Naive B cell (primary cell): ENCODE measurements at regions not wholly inside any gene's neighbourhood (a gene's known extent, or its start where the extent isn't known, plus 50 kb on each side); places are given as distances from the start of the nearest gene placed in this dataset.

Source experiments
- ATAC-seq, 2 donors: fragments of 150-1000 bp; cut with Tn5 transposase; 2 replicates each; pipeline ENCODE4 v1.10.0; 2021; ENCODE audit warnings: low read depth in 2 of 2, mild to moderate bottlenecking in 2 of 2, moderate library complexity in 2 of 2
- DNase-seq: peaks from one replicate; pipeline ENCODE4 v3.0.0; 2022
- H3K27ac Mint-ChIP-seq, 6 donors: one replicate each; pipeline ENCODE4 v1.8.0; 2020 to 2022; ENCODE audit warnings: mild to moderate bottlenecking in 6 of 6, mixed read lengths in 6 of 6, moderate library complexity in 5 of 6, inconsistent platforms in 2 of 6
- H3K27me3 Mint-ChIP-seq, 3 donors: one replicate each; pipeline ENCODE4 v1.8.0; 2021 to 2022; ENCODE audit warnings: mixed read lengths in 3 of 3, mild to moderate bottlenecking in 1 of 3
- H3K36me3 Mint-ChIP-seq, 2 donors: one replicate each; pipeline ENCODE4 v1.8.0; 2020 to 2022; ENCODE audit warnings: mixed read lengths in 2 of 2, inconsistent platforms in 1 of 2, mild to moderate bottlenecking in 1 of 2
- H3K4me1 Mint-ChIP-seq, 3 donors: one replicate each; pipeline ENCODE4 v1.8.0; 2020 to 2022; ENCODE audit warnings: mixed read lengths in 3 of 3, inconsistent platforms in 1 of 3, mild to moderate bottlenecking in 1 of 3, moderate library complexity in 1 of 3
- H3K4me3 Mint-ChIP-seq, 8 donors: one replicate each; pipeline ENCODE4 v1.8.0; 2020 to 2022; ENCODE audit warnings: mild to moderate bottlenecking in 8 of 8, mixed read lengths in 8 of 8, moderate library complexity in 8 of 8, inconsistent platforms in 2 of 8
- H3K9me3 Mint-ChIP-seq, 7 donors: one replicate each; pipeline ENCODE4 v1.8.0; 2020 to 2022; ENCODE audit warnings: mixed read lengths in 7 of 7, mild to moderate bottlenecking in 5 of 7, inconsistent platforms in 2 of 7, moderate library complexity in 1 of 7

- H3K27me3 Mint-ChIP-seq, result no peaks in the 10 kb centered on the region
- ATAC-seq, result no peak
- H3K4me3 Mint-ChIP-seq, result no peak overlapping the region
- H3K4me1 Mint-ChIP-seq, result no peaks in the 10 kb centered on the region
- no peaks in the 10 kb centered on the region for H3K36me3 Mint-ChIP-seq
- no peak overlapping the region for H3K27ac Mint-ChIP-seq
- peaks cover 0 to 14% (median 0%) of the 10 kb centered on the region in 7 donors for H3K9me3 Mint-ChIP-seq
- DNase-seq, result no peak
Measured at GRCh38 chr12:88662093-88662492, 81.8 kb upstream of the KITLG start.

GRCh38 chr12:88658009-88658408 lies 77.7 kb upstream of the KITLG start:
- ATAC-seq, result no peak
- Mint-ChIP-seq H3K27me3 (no peaks in the 10 kb centered on the region), H3K27ac (no peak overlapping the region)

GRCh38 chr12:88650715-88651114 lies 70.4 kb upstream of the KITLG start:
- no peaks in the 10 kb centered on the region for H3K27me3 Mint-ChIP-seq
- ATAC-seq (no peak), DNase-seq (no peak)
- H3K4me3 Mint-ChIP-seq, result no peak overlapping the region
- H3K27ac Mint-ChIP-seq, result no peak overlapping the region
- no peaks in the 10 kb centered on the region for H3K4me1 Mint-ChIP-seq
- peaks cover 0 to 2% (median 0%) of the 10 kb centered on the region in 7 donors for H3K9me3 Mint-ChIP-seq
- H3K36me3 Mint-ChIP-seq, result no peaks in the 10 kb centered on the region

More at GRCh38 chr12:88658009-88658408, 77.7 kb upstream of the KITLG start:
- DNase-seq, result no peak
- no peaks in the 10 kb centered on the region for H3K4me1 Mint-ChIP-seq
- H3K36me3 Mint-ChIP-seq, result no peaks in the 10 kb centered on the region
- H3K9me3 Mint-ChIP-seq, result peaks cover 0 to 7% (median 0%) of the 10 kb centered on the region in 7 donors
- no peak overlapping the region for H3K4me3 Mint-ChIP-seq

GRCh38 chr12:88648625-88649024 lies 68.4 kb upstream of the KITLG start:
- Mint-ChIP-seq H3K36me3 (no peaks in the 10 kb centered on the region), H3K4me3 (no peak overlapping the region), H3K27ac (no peak overlapping the region), H3K27me3 (no peaks in the 10 kb centered on the region), H3K9me3 (peaks cover 0 to 3% (median 0%) of the 10 kb centered on the region in 7 donors), H3K4me1 (no peaks in the 10 kb centered on the region)
- ATAC-seq (no peak), DNase-seq (no peak)

- Mint-ChIP-seq H3K9me3 (peaks cover 0 to 3% (median 0%) of the 10 kb centered on the region in 7 donors), H3K27ac (no peak overlapping the region), H3K27me3 (no peaks in the 10 kb centered on the region), H3K4me1 (no peaks in the 10 kb centered on the region), H3K36me3 (no peaks in the 10 kb centered on the region), H3K4me3 (no peak overlapping the region)
- DNase-seq, result no peak
- ATAC-seq, result no peak
Measured at GRCh38 chr12:88646824-88647223, 66.6 kb upstream of the KITLG start.

GRCh38 chr12:88645816-88646215 lies 65.5 kb upstream of the KITLG start:
- Mint-ChIP-seq H3K36me3 (no peaks in the 10 kb centered on the region), H3K9me3 (peaks cover 0 to 3% (median 0%) of the 10 kb centered on the region in 7 donors), H3K27ac (no peak overlapping the region), H3K4me1 (no peaks in the 10 kb centered on the region), H3K27me3 (no peaks in the 10 kb centered on the region), H3K4me3 (no peak overlapping the region)
- ATAC-seq (no peak), DNase-seq (no peak)

- Mint-ChIP-seq H3K4me3 (no peak overlapping the region), H3K4me1 (no peaks in the 10 kb centered on the region), H3K27me3 (no peaks in the 10 kb centered on the region), H3K36me3 (no peaks in the 10 kb centered on the region), H3K27ac (no peak overlapping the region), H3K9me3 (peaks cover 0 to 3% (median 0%) of the 10 kb centered on the region in 7 donors)
- DNase-seq (no peak), ATAC-seq (no peak)
Measured at GRCh38 chr12:88644946-88645702, 64.9 kb upstream of the KITLG start.

GRCh38 chr12:88643685-88644084 lies 63.4 kb upstream of the KITLG start:
- peaks cover 0 to 3% (median 0%) of the 10 kb centered on the region in 7 donors for H3K9me3 Mint-ChIP-seq
- H3K4me3 Mint-ChIP-seq, result no peak overlapping the region
- ATAC-seq (no peak), DNase-seq (no peak)
- H3K36me3 Mint-ChIP-seq, result no peaks in the 10 kb centered on the region
- H3K27me3 Mint-ChIP-seq, result no peaks in the 10 kb centered on the region
- no peak overlapping the region for H3K27ac Mint-ChIP-seq
- no peaks in the 10 kb centered on the region for H3K4me1 Mint-ChIP-seq

GRCh38 chr12:88642675-88643431 lies 62.6 kb upstream of the KITLG start:
- DNase-seq, result no peak
- Mint-ChIP-seq H3K4me3 (no peak overlapping the region), H3K9me3 (peaks cover 0 to 3% (median 0%) of the 10 kb centered on the region in 7 donors), H3K36me3 (no peaks in the 10 kb centered on the region), H3K4me1 (no peaks in the 10 kb centered on the region), H3K27ac (no peak overlapping the region), H3K27me3 (no peaks in the 10 kb centered on the region)
- no peak for ATAC-seq

- Mint-ChIP-seq H3K27me3 (no peaks in the 10 kb centered on the region), H3K27ac (no peak overlapping the region), H3K9me3 (peaks cover 0 to under 1% (median 0%) of the 10 kb centered on the region in 7 donors), H3K36me3 (no peaks in the 10 kb centered on the region), H3K4me1 (no peaks in the 10 kb centered on the region), H3K4me3 (no peak overlapping the region)
- ATAC-seq, result no peak
- no peak for DNase-seq
Measured at GRCh38 chr12:88638966-88639760, 58.9 kb upstream of the KITLG start.

- Mint-ChIP-seq H3K36me3 (no peaks in the 10 kb centered on the region), H3K4me1 (no peaks in the 10 kb centered on the region), H3K27ac (no peak overlapping the region), H3K27me3 (no peaks in the 10 kb centered on the region), H3K9me3 (no peaks in the 10 kb centered on the region), H3K4me3 (no peak overlapping the region)
- DNase-seq (no peak), ATAC-seq (no peak)
Measured at GRCh38 chr12:88638388-88638787, 58.1 kb upstream of the KITLG start.

GRCh38 chr12:88634008-88634407 lies 53.7 kb upstream of the KITLG start:
- no peaks in the 10 kb centered on the region for H3K4me1 Mint-ChIP-seq
- no peaks in the 10 kb centered on the region for H3K36me3 Mint-ChIP-seq
- no peak overlapping the region for H3K27ac Mint-ChIP-seq
- no peak overlapping the region for H3K4me3 Mint-ChIP-seq
- no peak for ATAC-seq
- H3K27me3 Mint-ChIP-seq, result no peaks in the 10 kb centered on the region
- no peaks in the 10 kb centered on the region for H3K9me3 Mint-ChIP-seq
- DNase-seq, result no peak

- Mint-ChIP-seq H3K36me3 (no peaks in the 10 kb centered on the region), H3K4me1 (no peaks in the 10 kb centered on the region), H3K27ac (no peak overlapping the region), H3K9me3 (no peaks in the 10 kb centered on the region), H3K27me3 (no peaks in the 10 kb centered on the region), H3K4me3 (no peak overlapping the region)
- no peak for ATAC-seq
- no peak for DNase-seq
Measured at GRCh38 chr12:88633312-88633711, 53.0 kb upstream of the KITLG start.
